Keratinocyte (primary cell): ENCODE measurements at regions not wholly inside any gene's neighbourhood (a gene's known extent, or its start where the extent isn't known, plus 50 kb on each side); places are given as distances from the start of the nearest gene placed in this dataset.

ENCODE experiments used
- DNase-seq: peaks from one replicate; pipeline ENCODE4 v3.0.0-alpha.2; 2011; ENCODE audit warnings: low read depth, missing footprints, low spot score
- FAIRE-seq: peaks from 2 replicates; lab custom pipeline; 2011; peaks lifted over from hg19 to GRCh38; lab: Jason Lieb, UNC
- H2AFZ ChIP-seq: 2 replicates; pipeline ENCODE4 v1.6.0; 2012; ENCODE audit warnings: low read length, control low read depth, inconsistent platforms; ENCODE audit not compliant: control insufficient read depth
- H3K27ac ChIP-seq: 2 replicates; pipeline ENCODE4 v1.5.1; 2011; ENCODE audit warnings: low read length; ENCODE audit not compliant: control insufficient read depth, insufficient read depth
- H3K27me3 ChIP-seq: 3 replicates; pipeline ENCODE4 v1.6.0; 2011; ENCODE audit warnings: low read length; ENCODE audit not compliant: control insufficient read depth, insufficient read depth; ENCODE audit errors: extremely low read depth
- H3K36me3 ChIP-seq, 2 experiments: 2 replicates in 1 of 2; 3 replicates in 1 of 2; pipeline ENCODE4 v1.5.1; 2011; ENCODE audit warnings: low read length in 2 of 2, mild to moderate bottlenecking in 1 of 2; ENCODE audit not compliant: control insufficient read depth in 2 of 2, insufficient read depth in 2 of 2; ENCODE audit errors: extremely low read depth in 1 of 2
- H3K4me1 ChIP-seq: 3 replicates; pipeline ENCODE4 v1.5.1; 2011; ENCODE audit warnings: low read length; ENCODE audit not compliant: control insufficient read depth, insufficient read depth; ENCODE audit errors: extremely low read depth
- H3K4me2 ChIP-seq: 3 replicates; pipeline ENCODE4 v1.6.0; 2011; ENCODE audit warnings: low read depth, low read length; ENCODE audit not compliant: control insufficient read depth, insufficient read depth; ENCODE audit errors: extremely low read depth
- H3K4me3 ChIP-seq, 3 experiments: fragments of 200-600 bp in 1 of 3; sonication (generic) in 1 of 3; 2 replicates in 2 of 3; 3 replicates in 1 of 3; pipeline ENCODE4 v1.5.1; 2011 to 2016; ENCODE audit warnings: low read length in 3 of 3, mild to moderate bottlenecking in 3 of 3, control low read depth in 2 of 3, inconsistent platforms in 1 of 3, low read depth in 1 of 3, mixed read lengths in 1 of 3, mixed run types in 1 of 3, moderate library complexity in 1 of 3; ENCODE audit not compliant: control insufficient read depth in 2 of 3, insufficient read depth in 2 of 3; ENCODE audit errors: extremely low read depth in 1 of 3
- H3K79me2 ChIP-seq: 2 replicates; pipeline ENCODE4 v1.6.0; 2012; ENCODE audit warnings: low read length; ENCODE audit not compliant: control insufficient read depth, insufficient read depth
- H3K9ac ChIP-seq: 3 replicates; pipeline ENCODE4 v1.6.0; 2011; ENCODE audit warnings: low read length; ENCODE audit not compliant: control insufficient read depth, insufficient read depth; ENCODE audit errors: extremely low read depth
- H3K9me1 ChIP-seq: 3 replicates; pipeline ENCODE4 v1.6.0; 2011; ENCODE audit warnings: low read length; ENCODE audit not compliant: control insufficient read depth, insufficient read depth; ENCODE audit errors: extremely low read depth
- H3K9me3 ChIP-seq: 2 replicates; pipeline ENCODE4 v1.5.1; 2012; ENCODE audit warnings: low read depth, low read length; ENCODE audit not compliant: control insufficient read depth
- H4K20me1 ChIP-seq: 3 replicates; pipeline ENCODE4 v1.6.0; 2011; ENCODE audit warnings: low read length; ENCODE audit not compliant: control insufficient read depth, insufficient read depth; ENCODE audit errors: extremely low read depth
- EZH2 ChIP-seq: IDR thresholded peaks from one replicate; pipeline ENCODE4 v1.6.1; 2012; ENCODE audit warnings: inconsistent platforms, mild to moderate bottlenecking, low read length, moderate library complexity
- dilution Hi-C: fragments of 300-500 bp; cut with MboI; formaldehyde crosslinking; loops from one replicate; pipeline ENCODE4 v1.7.0; 2020; ENCODE audit warnings: low sequenced_read_pairs; ENCODE audit not compliant: extremely low pct_ligation_motif_present
- TF ChIP-seq, protein P1 (sequence below), 3 experiments: IDR thresholded peaks in 1 of 3; conservative IDR thresholded peaks in 1 of 3; optimal IDR thresholded peaks in 1 of 3; 2 replicates in 2 of 3; 3 replicates in 1 of 3; pipeline versions ENCODE3 to v1.5.1; 2011; ENCODE audit warnings: low read length in 3 of 3, mild to moderate bottlenecking in 3 of 3, moderate library complexity in 2 of 3, control low read depth in 1 of 3, inconsistent platforms in 1 of 3; ENCODE audit not compliant: insufficient read depth in 2 of 3; ENCODE audit errors: extremely low read depth in 1 of 3

- H3K79me2 ChIP-seq = no peaks in the 10 kb centered on the region
- H3K9me1 ChIP-seq = no peaks in the 10 kb centered on the region
- FAIRE-seq = no peak
- no peak overlapping the region for H3K9ac ChIP-seq
- H3K9me3 ChIP-seq = no peaks in the 10 kb centered on the region
- dilution Hi-C loops = no loop called here
- H3K4me1 ChIP-seq = no peaks in the 10 kb centered on the region
- no peak overlapping the region for H3K27ac ChIP-seq
- no peak overlapping the region for H3K4me3 ChIP-seq
- H4K20me1 ChIP-seq = no peaks in the 10 kb centered on the region
- no peaks in the 10 kb centered on the region for H3K36me3 ChIP-seq
- TF ChIP-seq EZH2 = no peak
- TF ChIP-seq, protein P1, sequence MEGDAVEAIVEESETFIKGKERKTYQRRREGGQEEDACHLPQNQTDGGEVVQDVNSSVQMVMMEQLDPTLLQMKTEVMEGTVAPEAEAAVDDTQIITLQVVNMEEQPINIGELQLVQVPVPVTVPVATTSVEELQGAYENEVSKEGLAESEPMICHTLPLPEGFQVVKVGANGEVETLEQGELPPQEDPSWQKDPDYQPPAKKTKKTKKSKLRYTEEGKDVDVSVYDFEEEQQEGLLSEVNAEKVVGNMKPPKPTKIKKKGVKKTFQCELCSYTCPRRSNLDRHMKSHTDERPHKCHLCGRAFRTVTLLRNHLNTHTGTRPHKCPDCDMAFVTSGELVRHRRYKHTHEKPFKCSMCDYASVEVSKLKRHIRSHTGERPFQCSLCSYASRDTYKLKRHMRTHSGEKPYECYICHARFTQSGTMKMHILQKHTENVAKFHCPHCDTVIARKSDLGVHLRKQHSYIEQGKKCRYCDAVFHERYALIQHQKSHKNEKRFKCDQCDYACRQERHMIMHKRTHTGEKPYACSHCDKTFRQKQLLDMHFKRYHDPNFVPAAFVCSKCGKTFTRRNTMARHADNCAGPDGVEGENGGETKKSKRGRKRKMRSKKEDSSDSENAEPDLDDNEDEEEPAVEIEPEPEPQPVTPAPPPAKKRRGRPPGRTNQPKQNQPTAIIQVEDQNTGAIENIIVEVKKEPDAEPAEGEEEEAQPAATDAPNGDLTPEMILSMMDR (optimal IDR thresholded peaks at IDR 0.05 in 1 of 3, IDR thresholded peaks at IDR 0.05 in 1 of 3, conservative IDR thresholded peaks at IDR 0.05 in 1 of 3; ENCODE audit: extremely low read depth in 1 of 3, insufficient read depth in 2 of 3, low read length in 3 of 3) = no peak
- H3K27me3 ChIP-seq = no peaks in the 10 kb centered on the region
- H3K4me2 ChIP-seq = no peak overlapping the region
- no peak overlapping the region for H2AFZ ChIP-seq
- DNase-seq = no peak
These were observed 619.5 kb upstream of the CADM1 start for GRCh38 chr11:116123739-116124138.

GRCh38 chr11:116122697-116123472 is 618.7 kb upstream of the CADM1 start:
- FAIRE-seq = no peak
- dilution Hi-C loops = no loop called here

More at GRCh38 chr11:116122697-116123472, 618.7 kb upstream of the CADM1 start:
- Histone ChIP-seq H3K27ac (no peak overlapping the region), H3K9me3 (no peaks in the 10 kb centered on the region), H3K9me1 (no peaks in the 10 kb centered on the region), H3K4me2 (no peak overlapping the region), H3K36me3 (no peaks in the 10 kb centered on the region), H3K9ac (no peak overlapping the region), H3K79me2 (no peaks in the 10 kb centered on the region), H3K27me3 (no peaks in the 10 kb centered on the region), H4K20me1 (no peaks in the 10 kb centered on the region), H2AFZ (no peak overlapping the region), H3K4me1 (no peaks in the 10 kb centered on the region), H3K4me3 (no peak overlapping the region)
- no peak for TF ChIP-seq EZH2
- TF ChIP-seq, protein P1 (optimal IDR thresholded peaks at IDR 0.05 in 1 of 3, IDR thresholded peaks at IDR 0.05 in 1 of 3, conservative IDR thresholded peaks at IDR 0.05 in 1 of 3; ENCODE audit: extremely low read depth in 1 of 3, insufficient read depth in 2 of 3, low read length in 3 of 3) = no peak
- no peak for DNase-seq
